A549 (cell line): ENCODE measurements at regions not wholly inside any gene's neighbourhood (a gene's known extent, or its start where the extent isn't known, plus 50 kb on each side); places are given as distances from the start of the nearest gene placed in this dataset.

Source experiments
- ATAC-seq, 2 experiments: fragments of 200-7000 bp in 1 of 2; fragments of >200 bp in 1 of 2; cut with Nextera tagmentation in 1 of 2; cut with Tn5 transposase in 1 of 2; 3 replicates each; pipeline versions ENCODE4 v1.8.0 to v1.9.1; 2018 to 2020; ENCODE audit warnings: mild to moderate bottlenecking in 1 of 2, moderate library complexity in 1 of 2
- CTCF ChIA-PET: fragments of 300-600 bp; sonication (Branson Sonifier 250); formaldehyde crosslinking; extraction: SDS; loops from one replicate; lab custom pipeline; 2021; ENCODE audit warnings: antibody characterized with exemption, inconsistent platforms; lab: Yijun Ruan, JAX
- POLR2A ChIA-PET: fragments of 350-600 bp; formaldehyde crosslinking; extraction: SDS; loops from one replicate; lab custom pipeline; 2021; ENCODE audit warnings: antibody characterized with exemption, inconsistent platforms; lab: Yijun Ruan, JAX
- DNase-seq, 2 experiments: peaks; one replicate each; pipeline versions ENCODE4 v3.0.0 to v3.0.0-alpha.2; 2011 to 2016; ENCODE audit warnings: low read depth in 1 of 2, low spot score in 1 of 2
- FAIRE-seq: peaks from 2 replicates; lab custom pipeline; 2011; peaks lifted over from hg19 to GRCh38; lab: Jason Lieb, UNC
- H3K27ac ChIP-seq, 2 experiments: fragments of >200 bp; sonication (Bioruptor Twin); formaldehyde crosslinking; 3 replicates each; pipeline ENCODE4 v1.5.1; 2016 to 2017
- H3K4me1 ChIP-seq: fragments of >200 bp; sonication (Bioruptor Twin); formaldehyde crosslinking; 3 replicates; pipeline ENCODE4 v1.6.1; 2016
- H3K4me2 ChIP-seq: fragments of >200 bp; sonication (Bioruptor Twin); formaldehyde crosslinking; 3 replicates; pipeline ENCODE4 v1.6.1; 2016
- H3K4me3 ChIP-seq: fragments of >200 bp; sonication (Bioruptor Twin); formaldehyde crosslinking; 3 replicates; pipeline ENCODE4 v1.5.1; 2016
- H3K9me3 ChIP-seq: fragments of >200 bp; sonication (Bioruptor Twin); formaldehyde crosslinking; 3 replicates; pipeline ENCODE4 v1.6.1; 2016
- ATOH8 ChIP-seq: fragments of 250-450 bp; sonication (Bioruptor Pico); IDR thresholded peaks from 2 replicates; pipeline ENCODE4 v1.5.0; 2020; ENCODE audit warnings: low read depth, mild to moderate bottlenecking, moderate library complexity
- BHLHE40 ChIP-seq: IDR thresholded peaks from 2 replicates; pipeline ENCODE4 v1.6.1; 2012; ENCODE audit warnings: low read depth, low read length, inconsistent platforms
- CBX8 ChIP-seq: fragments of 200-600 bp; sonication (generic); IDR thresholded peaks from 2 replicates; pipeline ENCODE4 v1.6.1; 2016
- CEBPB ChIP-seq, 2 experiments: fragments of >200 bp in 1 of 2; sonication (Bioruptor Twin) in 1 of 2; formaldehyde crosslinking in 1 of 2; IDR thresholded peaks; 2 replicates each; pipeline ENCODE4 v1.6.1; 2012 to 2016
- CHD2 ChIP-seq: fragments of 150-350 bp; IDR thresholded peaks from 2 replicates; pipeline ENCODE4 v1.6.1; 2014; ENCODE audit warnings: low read length; ENCODE audit not compliant: partially characterized antibody
- CHD4 ChIP-seq: fragments of 200-600 bp; sonication (generic); IDR thresholded peaks from 2 replicates; pipeline ENCODE4 v1.6.1; 2016; ENCODE audit warnings: antibody characterized with exemption, mild to moderate bottlenecking, borderline replicate concordance
- EHF ChIP-seq: fragments of 250-450 bp; sonication (Bioruptor Pico); IDR thresholded peaks from 2 replicates; pipeline ENCODE4 v1.5.0; 2020; ENCODE audit warnings: mild to moderate bottlenecking
- ELK1 ChIP-seq: fragments of 150-350 bp; IDR thresholded peaks from 2 replicates; pipeline ENCODE4 v1.6.1; 2014; ENCODE audit warnings: low read depth, mild to moderate bottlenecking, low read length
- EP300 ChIP-seq, 2 experiments: fragments of >200 bp; sonication (Bioruptor Twin); formaldehyde crosslinking; IDR thresholded peaks; 2 replicates in 1 of 2; 3 replicates in 1 of 2; pipeline ENCODE4 v1.6.1; 2016 to 2017
- FOSB ChIP-seq: fragments of 250-450 bp; sonication (Bioruptor Pico); IDR thresholded peaks from 2 replicates; pipeline ENCODE4 v1.5.0; 2020; ENCODE audit warnings: mild to moderate bottlenecking, moderate library complexity
- FOSL2 ChIP-seq, 2 experiments: fragments of 450-650 bp in 1 of 2; fragments of >200 bp in 1 of 2; sonication (Bioruptor Twin) in 1 of 2; formaldehyde crosslinking; IDR thresholded peaks; 2 replicates each; pipeline versions ENCODE4 v1.5.0 to v1.6.1; 2016 to 2020; ENCODE audit warnings: mild to moderate bottlenecking in 1 of 2, moderate library complexity in 1 of 2
- HDAC2 ChIP-seq: fragments of 200-600 bp; sonication (generic); IDR thresholded peaks from 2 replicates; pipeline ENCODE4 v1.6.1; 2016
- HEYL ChIP-seq: fragments of 250-450 bp; sonication (Bioruptor Pico); IDR thresholded peaks from 2 replicates; pipeline ENCODE4 v1.8.0; 2021; ENCODE audit warnings: mild to moderate bottlenecking, moderate library complexity
- JUN ChIP-seq, 2 experiments: fragments of >200 bp; sonication (Bioruptor Twin); formaldehyde crosslinking; IDR thresholded peaks; 2 replicates in 1 of 2; 3 replicates in 1 of 2; pipeline ENCODE4 v1.6.1; 2016 to 2017
- MAFK ChIP-seq: fragments of 450-650 bp; IDR thresholded peaks from 2 replicates; pipeline ENCODE4 v1.6.1; 2014; ENCODE audit not compliant: partially characterized antibody
- MAZ ChIP-seq: fragments of 150-350 bp; IDR thresholded peaks from 2 replicates; pipeline ENCODE4 v1.6.1; 2014; ENCODE audit warnings: antibody characterized with exemption, low read depth, low read length, borderline replicate concordance
- MYC ChIP-seq: IDR thresholded peaks from 2 replicates; pipeline ENCODE4 v1.6.1; 2012; ENCODE audit warnings: mild to moderate bottlenecking, inconsistent platforms, low read length, improper control_type of control experiment, borderline replicate concordance
- NPAS2 ChIP-seq: fragments of 250-450 bp; sonication (Bioruptor Pico); IDR thresholded peaks from 2 replicates; pipeline ENCODE4 v1.8.0; 2022; ENCODE audit warnings: mild to moderate bottlenecking, moderate library complexity, borderline replicate concordance
- NR3C1 ChIP-seq: fragments of >200 bp; sonication (Bioruptor Twin); formaldehyde crosslinking; IDR thresholded peaks from 3 replicates; pipeline ENCODE4 v1.6.1; 2017
- POLR2A ChIP-seq: IDR thresholded peaks from 2 replicates; pipeline ENCODE4 v1.6.1; 2012; ENCODE audit warnings: mild to moderate bottlenecking, low read length
- POLR2AphosphoS2 ChIP-seq: conservative IDR thresholded peaks from 2 replicates; pipeline ENCODE4 v1.6.1; 2012; ENCODE audit warnings: low read length, improper control_type of control experiment, inconsistent platforms
- RAD21 ChIP-seq, 2 experiments: fragments of >200 bp in 1 of 2; sonication (Bioruptor Twin) in 1 of 2; formaldehyde crosslinking in 1 of 2; IDR thresholded peaks in 1 of 2; conservative IDR thresholded peaks in 1 of 2; 2 replicates in 1 of 2; 3 replicates in 1 of 2; pipeline ENCODE4 v1.6.1; 2012 to 2018; ENCODE audit warnings: inconsistent platforms in 1 of 2
- RARB ChIP-seq: fragments of 250-450 bp; sonication (Bioruptor Pico); IDR thresholded peaks from 2 replicates; pipeline ENCODE4 v1.8.0; 2021; ENCODE audit warnings: mild to moderate bottlenecking, moderate library complexity
- RCOR1 ChIP-seq: fragments of 150-350 bp; IDR thresholded peaks from 2 replicates; pipeline ENCODE4 v1.6.1; 2014; ENCODE audit warnings: antibody characterized with exemption, low read length, low read depth
- RNF2 ChIP-seq: fragments of 200-600 bp; sonication (generic); IDR thresholded peaks from 2 replicates; pipeline ENCODE4 v1.6.1; 2016; ENCODE audit warnings: low read depth, mild to moderate bottlenecking, antibody characterized with exemption, moderate library complexity, borderline replicate concordance
- SREBF2 ChIP-seq: fragments of 450-650 bp; IDR thresholded peaks from 2 replicates; pipeline ENCODE4 v1.6.1; 2014; ENCODE audit warnings: mild to moderate bottlenecking, moderate library complexity
- ZC3H11A ChIP-seq: fragments of 450-650 bp; IDR thresholded peaks from 2 replicates; pipeline ENCODE4 v1.6.1; 2014; ENCODE audit warnings: antibody characterized with exemption, mild to moderate bottlenecking
- ZFP36 ChIP-seq: fragments of 450-650 bp; IDR thresholded peaks from 2 replicates; pipeline ENCODE4 v1.6.1; 2014; ENCODE audit warnings: borderline replicate concordance; ENCODE audit not compliant: partially characterized antibody
- ZNF302 ChIP-seq: fragments of 250-450 bp; sonication (Bioruptor Pico); IDR thresholded peaks from 2 replicates; pipeline ENCODE4 v1.9.0; 2021; ENCODE audit warnings: inconsistent platforms, mild to moderate bottlenecking, moderate library complexity
- ZSCAN20 ChIP-seq: fragments of 250-450 bp; sonication (Bioruptor Pico); IDR thresholded peaks from 2 replicates; pipeline ENCODE4 v1.8.0; 2022; ENCODE audit warnings: mild to moderate bottlenecking, moderate library complexity
- WGBS: methylation state at CpG from one replicate; pipeline ENCODE4 v1.1.6; 2017; ENCODE audit errors: missing lambda C conversion rate; 5-methylcytosine and 5-hydroxymethylcytosine counted together
- TF ChIP-seq, protein P1 (sequence below): fragments of >200 bp; sonication (Bioruptor Twin); formaldehyde crosslinking; IDR thresholded peaks from 3 replicates; pipeline ENCODE4 v1.5.1; 2016
- TF ChIP-seq, protein P2 (sequence below): IDR thresholded peaks from 2 replicates; pipeline ENCODE4 v1.6.1; 2012

- CTCF ChIA-PET, result no interaction called here
- POLR2A ChIA-PET, result no interaction called here
- FAIRE-seq (no peak), DNase-seq (no peak)
- TF ChIP-seq FOSB (CRISPR knock-in tag) (no peak), POLR2A (no peak), POLR2AphosphoS2 (no peak), HDAC2 (no peak), MAFK (no peak), ATOH8 (CRISPR knock-in tag) (no peak), MYC (no peak), FOSL2 (IDR thresholded peaks at IDR 0.05) (no peak), FOSL2 (CRISPR knock-in tag; IDR thresholded peaks at IDR 0.05) (no peak), BHLHE40 (no peak), JUN (IDR thresholded peaks at IDR 0.05) (no peak), ZC3H11A (no peak), CBX8 (no peak), EHF (CRISPR knock-in tag) (no peak), ZSCAN20 (CRISPR knock-in tag) (no peak), CHD2 (no peak), ZFP36 (no peak), RNF2 (no peak), CHD4 (no peak)
- TF ChIP-seq, all 56 proteins: peak for 0
- H3K27ac ChIP-seq, result no peak overlapping the region
- no peak overlapping the region for H3K4me3 ChIP-seq
- no peaks in the 10 kb centered on the region for H3K9me3 ChIP-seq
- no peak for ATAC-seq
- no peak overlapping the region for H3K4me2 ChIP-seq
- WGBS, result 3% methylated on average over 2 of the region's 2 CpGs
- no peaks in the 10 kb centered on the region for H3K4me1 ChIP-seq
Observed at GRCh38 chr11:111066846-111067245, 178.7 kb upstream of the POU2AF2 start.

DNA sequence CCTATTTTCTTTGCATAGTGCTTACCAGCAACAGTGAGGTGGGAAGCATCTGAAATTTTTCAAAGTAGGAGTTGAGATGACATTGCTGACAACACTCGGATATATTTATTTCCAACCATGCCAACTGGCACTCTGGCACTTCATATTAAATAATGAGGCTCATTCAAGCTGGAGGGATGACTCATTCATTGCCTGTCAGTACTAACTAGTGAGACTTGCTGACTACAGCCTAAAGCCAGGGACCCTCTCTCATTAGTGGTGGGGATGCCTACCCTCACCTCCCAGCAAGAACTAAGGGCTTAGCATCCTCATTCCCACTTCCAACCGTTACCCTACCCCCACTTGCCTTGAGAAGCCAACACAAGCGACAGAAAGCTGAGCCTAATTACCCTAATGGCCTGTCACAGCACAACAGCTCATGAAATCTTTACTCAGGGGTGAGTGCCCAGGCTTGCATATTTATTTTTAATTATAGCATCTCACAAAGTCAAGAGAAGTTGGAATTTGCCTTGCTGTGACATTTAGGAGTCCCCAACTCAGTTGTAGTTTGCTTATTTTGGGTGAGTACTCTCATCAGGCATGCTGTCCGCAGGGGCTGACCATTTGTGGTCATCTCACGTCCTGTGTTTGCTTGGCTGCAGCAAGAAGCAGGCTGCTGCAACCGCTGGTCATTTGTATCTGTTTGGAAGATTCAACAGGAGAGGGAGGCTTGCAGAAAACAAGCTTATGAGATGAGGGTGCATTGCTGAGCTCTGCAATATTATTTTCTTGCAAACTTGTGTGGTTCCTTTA is 181.6 kb upstream of the POU2AF2 start:
- 2% methylated on average over 4 of the region's 6 CpGs for WGBS

More for the DNA sequence above, 181.6 kb upstream of the POU2AF2 start:
- Histone ChIP-seq H3K4me1 (no peaks in the 10 kb centered on the region), H3K4me3 (no peak overlapping the region), H3K9me3 (no peaks in the 10 kb centered on the region), H3K4me2 (no peak overlapping the region), H3K27ac (no peak overlapping the region)
- no peak for DNase-seq
- no peak for ATAC-seq
- no peak for FAIRE-seq
- no peak for TF ChIP-seq CHD2
- no peak for TF ChIP-seq ZNF302
- no peak for TF ChIP-seq ELK1
- TF ChIP-seq HEYL (CRISPR knock-in tag), result no peak
- no peak for TF ChIP-seq HDAC2
- no peak for TF ChIP-seq NPAS2 (CRISPR knock-in tag)
- no peak for TF ChIP-seq MAZ
- TF ChIP-seq SREBF2, result no peak
- TF ChIP-seq NR3C1, result no peak
- TF ChIP-seq ZFP36, result no peak
- TF ChIP-seq, protein P1, sequence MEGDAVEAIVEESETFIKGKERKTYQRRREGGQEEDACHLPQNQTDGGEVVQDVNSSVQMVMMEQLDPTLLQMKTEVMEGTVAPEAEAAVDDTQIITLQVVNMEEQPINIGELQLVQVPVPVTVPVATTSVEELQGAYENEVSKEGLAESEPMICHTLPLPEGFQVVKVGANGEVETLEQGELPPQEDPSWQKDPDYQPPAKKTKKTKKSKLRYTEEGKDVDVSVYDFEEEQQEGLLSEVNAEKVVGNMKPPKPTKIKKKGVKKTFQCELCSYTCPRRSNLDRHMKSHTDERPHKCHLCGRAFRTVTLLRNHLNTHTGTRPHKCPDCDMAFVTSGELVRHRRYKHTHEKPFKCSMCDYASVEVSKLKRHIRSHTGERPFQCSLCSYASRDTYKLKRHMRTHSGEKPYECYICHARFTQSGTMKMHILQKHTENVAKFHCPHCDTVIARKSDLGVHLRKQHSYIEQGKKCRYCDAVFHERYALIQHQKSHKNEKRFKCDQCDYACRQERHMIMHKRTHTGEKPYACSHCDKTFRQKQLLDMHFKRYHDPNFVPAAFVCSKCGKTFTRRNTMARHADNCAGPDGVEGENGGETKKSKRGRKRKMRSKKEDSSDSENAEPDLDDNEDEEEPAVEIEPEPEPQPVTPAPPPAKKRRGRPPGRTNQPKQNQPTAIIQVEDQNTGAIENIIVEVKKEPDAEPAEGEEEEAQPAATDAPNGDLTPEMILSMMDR, result no peak
- TF ChIP-seq CBX8, result no peak
- TF ChIP-seq EP300 (IDR thresholded peaks at IDR 0.05), result no peak
- TF ChIP-seq RAD21 (conservative IDR thresholded peaks at IDR 0.05 in 1 of 2, IDR thresholded peaks at IDR 0.05 in 1 of 2), result no peak
- no peak for TF ChIP-seq RNF2
- TF ChIP-seq CEBPB (IDR thresholded peaks at IDR 0.05), result no peak
- TF ChIP-seq BHLHE40, result no peak
- TF ChIP-seq RCOR1, result no peak
- TF ChIP-seq, protein P2, sequence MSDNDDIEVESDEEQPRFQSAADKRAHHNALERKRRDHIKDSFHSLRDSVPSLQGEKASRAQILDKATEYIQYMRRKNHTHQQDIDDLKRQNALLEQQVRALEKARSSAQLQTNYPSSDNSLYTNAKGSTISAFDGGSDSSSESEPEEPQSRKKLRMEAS, result no peak
- TF ChIP-seq RARB (CRISPR knock-in tag), result no peak
- CTCF ChIA-PET, result no interaction called here
- POLR2A ChIA-PET, result no interaction called here
